CD14-positive monocyte (primary cell): ENCODE measurements at regions not wholly inside any gene's neighbourhood (a gene's known extent, or its start where the extent isn't known, plus 50 kb on each side); places are given as distances from the start of the nearest gene placed in this dataset.

ENCODE experiments used
- DNase-seq, 3 donors: peaks; one replicate each; pipeline ENCODE4 v3.0.0-alpha.2; 2011 to 2022
- H2AFZ ChIP-seq: 2 replicates; pipeline ENCODE4 v1.6.0; 2012; ENCODE audit warnings: mild to moderate bottlenecking, low read depth, low read length, inconsistent platforms; ENCODE audit not compliant: insufficient read depth, poor library complexity, severe bottlenecking
- H3K27ac ChIP-seq, 2 donors: 1 replicate in 1 of 2; 2 replicates in 1 of 2; pipeline ENCODE4 v1.5.1; 2012 to 2013; ENCODE audit warnings: low read length in 2 of 2, control low read depth in 1 of 2, inconsistent platforms in 1 of 2, low read depth in 1 of 2, mild to moderate bottlenecking in 1 of 2
- H3K27me3 ChIP-seq, 2 donors: one replicate each; pipeline versions ENCODE4 v1.6.0 to v1.6.1; 2011 to 2013; ENCODE audit warnings: low read length in 2 of 2; ENCODE audit not compliant: control insufficient read depth in 2 of 2, insufficient read depth in 2 of 2
- H3K36me3 ChIP-seq, 2 donors: replicated peaks in 1 of 2; 1 replicate in 1 of 2; 2 replicates in 1 of 2; pipeline versions ENCODE4 v1.5.1 to v1.6.1; 2012 to 2013; ENCODE audit warnings: low read length in 2 of 2, control low read depth in 1 of 2, inconsistent platforms in 1 of 2, mild to moderate bottlenecking in 1 of 2; ENCODE audit not compliant: insufficient read depth in 2 of 2, control insufficient read depth in 1 of 2
- H3K4me1 ChIP-seq, 2 donors: 1 replicate in 1 of 2; 2 replicates in 1 of 2; pipeline versions ENCODE4 v1.5.1 to v1.6.1; 2012 to 2013; ENCODE audit warnings: low read length in 2 of 2, control low read depth in 1 of 2, inconsistent platforms in 1 of 2, mild to moderate bottlenecking in 1 of 2, moderate library complexity in 1 of 2; ENCODE audit not compliant: insufficient read depth in 2 of 2, control insufficient read depth in 1 of 2
- H3K4me2 ChIP-seq: replicated peaks from 2 replicates; pipeline ENCODE3; 2012; ENCODE audit warnings: low read length, moderate library complexity, mild to moderate bottlenecking; ENCODE audit not compliant: poor library complexity, severe bottlenecking; ENCODE audit errors: extremely low read depth
- H3K4me3 ChIP-seq, 3 experiments: fragments of 200-600 bp in 1 of 3; sonication (generic) in 1 of 3; replicated peaks in 1 of 3; 1 replicate in 2 of 3; 2 replicates in 1 of 3; pipeline ENCODE4 v1.5.1; 2011 to 2013; ENCODE audit warnings: low read length in 3 of 3, mild to moderate bottlenecking in 3 of 3, control low read depth in 2 of 3, low read depth in 2 of 3, inconsistent platforms in 1 of 3, moderate library complexity in 1 of 3
- H3K79me2 ChIP-seq: 2 replicates; pipeline ENCODE4 v1.6.0; 2012; ENCODE audit warnings: mild to moderate bottlenecking, control low read depth, inconsistent platforms, low read length, moderate library complexity; ENCODE audit not compliant: insufficient read depth
- H3K9ac ChIP-seq: 2 replicates; pipeline ENCODE4 v1.6.0; 2017; ENCODE audit warnings: low read length, mild to moderate bottlenecking; ENCODE audit not compliant: insufficient read depth, poor library complexity, severe bottlenecking
- H3K9me3 ChIP-seq, 2 donors: replicated peaks in 1 of 2; 1 replicate in 1 of 2; 2 replicates in 1 of 2; pipeline versions ENCODE4 v1.5.1 to v1.6.1; 2012 to 2013; ENCODE audit warnings: low read length in 2 of 2, control low read depth in 1 of 2; ENCODE audit not compliant: control insufficient read depth in 1 of 2, insufficient read depth in 1 of 2
- H4K20me1 ChIP-seq: 2 replicates; pipeline ENCODE4 v1.6.0; 2012; ENCODE audit warnings: mild to moderate bottlenecking, low read length, control low read depth, moderate library complexity; ENCODE audit not compliant: insufficient read depth
- H3K27ac Mint-ChIP-seq, 7 donors: one replicate each; pipeline ENCODE4 v1.8.0; 2020; ENCODE audit warnings: mild to moderate bottlenecking in 7 of 7, mixed read lengths in 7 of 7, moderate library complexity in 6 of 7, inconsistent platforms in 2 of 7
- H3K27me3 Mint-ChIP-seq, 3 donors: one replicate each; pipeline ENCODE4 v1.8.0; 2021 to 2022; ENCODE audit warnings: low read depth in 3 of 3, mild to moderate bottlenecking in 3 of 3, mixed read lengths in 3 of 3, moderate library complexity in 3 of 3, inconsistent platforms in 1 of 3
- H3K36me3 Mint-ChIP-seq, 2 donors: one replicate each; pipeline ENCODE4 v1.8.0; 2020; ENCODE audit warnings: mixed read lengths in 2 of 2, inconsistent platforms in 1 of 2, mild to moderate bottlenecking in 1 of 2
- H3K4me1 Mint-ChIP-seq: one replicate; pipeline ENCODE4 v1.8.0; 2020; ENCODE audit warnings: mild to moderate bottlenecking, mixed read lengths
- H3K4me3 Mint-ChIP-seq, 2 donors: one replicate each; pipeline ENCODE4 v1.8.0; 2020; ENCODE audit warnings: mild to moderate bottlenecking in 2 of 2, mixed read lengths in 2 of 2, moderate library complexity in 1 of 2
- H3K9me3 Mint-ChIP-seq, 7 donors: one replicate each; pipeline ENCODE4 v1.8.0; 2020 to 2022; ENCODE audit warnings: mixed read lengths in 7 of 7, mild to moderate bottlenecking in 6 of 7, moderate library complexity in 6 of 7, inconsistent platforms in 2 of 7
- CTCF ChIP-seq: fragments of 200-600 bp; IDR thresholded peaks from one replicate; pipeline ENCODE4 v1.8.0; 2022; ENCODE audit warnings: antibody characterized with exemption, mild to moderate bottlenecking
- WGBS: methylation state at CpG from one replicate; pipeline ENCODE4 v1.1.5; 2013; ENCODE audit warnings: missing lambda C conversion rate; ENCODE audit not compliant: insufficient coverage; 5-methylcytosine and 5-hydroxymethylcytosine counted together
- intact Hi-C, 2 donors: fragments of 100-400 bp; cut with micrococcal nuclease; formaldehyde crosslinking; loops; one replicate each; pipeline versions ENCODE4 v1.15.0 to v1.15.1; 2023

- Histone ChIP-seq H2AFZ (no peak overlapping the region), H3K27me3 (no peaks in the 10 kb centered on the region), H3K9ac (no peak overlapping the region), H3K4me3 (no peak overlapping the region), H3K79me2 (no peaks in the 10 kb centered on the region), H3K36me3 (no peaks in the 10 kb centered on the region), H3K27ac (no peak overlapping the region), H4K20me1 (no peaks in the 10 kb centered on the region), H3K4me2 (no peak overlapping the region), H3K4me1 (no peaks in the 10 kb centered on the region), H3K9me3 (no peaks in the 10 kb centered on the region)
- Mint-ChIP-seq H3K9me3 (no peaks in the 10 kb centered on the region), H3K27me3 (peaks cover 0 to 2% (median 0%) of the 10 kb centered on the region in 3 donors), H3K4me3 (no peak overlapping the region), H3K27ac (no peak overlapping the region), H3K36me3 (no peaks in the 10 kb centered on the region), H3K4me1 (no peaks in the 10 kb centered on the region)
- whole genome bisulfite sequencing: 100% methylated on average over 3 of the region's 7 CpGs
- intact Hi-C loops: no loop called here
- DNase-seq: no peak
- no peak for TF ChIP-seq CTCF
These were observed 539.2 kb downstream of the REEP3 start for GRCh38 chr10:64060389-64060788.

- H3K9me3 ChIP-seq: no peaks in the 10 kb centered on the region
- peaks cover 0 to 2% (median 0%) of the 10 kb centered on the region in 3 donors for H3K27me3 Mint-ChIP-seq
- H3K4me1 Mint-ChIP-seq: peaks cover 4% of the 10 kb centered on the region
- no peak overlapping the region for H3K4me3 Mint-ChIP-seq
- no peaks in the 10 kb centered on the region for H3K79me2 ChIP-seq
- H3K36me3 Mint-ChIP-seq: no peaks in the 10 kb centered on the region
- no peak for TF ChIP-seq CTCF
- H3K9ac ChIP-seq: no peak overlapping the region
- H3K4me1 ChIP-seq: no peaks in the 10 kb centered on the region
- no CpG with 5 or more reads among the region's 4 CpGs for WGBS
- intact Hi-C loops: no loop called here
- no peak overlapping the region for H2AFZ ChIP-seq
- DNase-seq: no peak
- H3K27ac ChIP-seq: no peak overlapping the region
- H3K4me2 ChIP-seq: no peak overlapping the region
- no peaks in the 10 kb centered on the region for H3K9me3 Mint-ChIP-seq
- H3K4me3 ChIP-seq: no peak overlapping the region
- H3K27me3 ChIP-seq: no peaks in the 10 kb centered on the region
- peak overlapping the region in 1 of 7 donors; percentile 12 for H3K27ac Mint-ChIP-seq
- H3K36me3 ChIP-seq: no peaks in the 10 kb centered on the region
- H4K20me1 ChIP-seq: no peaks in the 10 kb centered on the region
These were observed 541.6 kb downstream of the REEP3 start for GRCh38 chr10:64062793-64063192.
